K562 (cell line): ENCODE measurements at regions not wholly inside any gene's neighbourhood (a gene's known extent, or its start where the extent isn't known, plus 50 kb on each side); places are given as distances from the start of the nearest gene placed in this dataset.

Experiments used
- ATAC-seq: fragments of 200-7000 bp; cut with Tn5 transposase; 3 replicates; pipeline ENCODE4 v1.9.1; 2020; ENCODE audit warnings: moderate library complexity
- BruUV-seq: library from RNA; stranded (reverse); fragments of 400-500 nt; replicated peaks from 2 replicates; lab custom pipeline; 2021; lab: Mats Ljungman, UMichigan
- CTCF ChIA-PET: fragments of 300-600 bp; formaldehyde crosslinking; extraction: SDS; loops from one replicate; lab custom pipeline; 2021; ENCODE audit warnings: low intra/inter-chr PET ratio; lab: Yijun Ruan, JAX
- POLR2A ChIA-PET: fragments of 300-600, 350-650 bp; sonication (Branson Sonifier 250); formaldehyde crosslinking; extraction: SDS; loops from one replicate; lab custom pipeline; 2021; ENCODE audit warnings: antibody characterized with exemption, inconsistent platforms; lab: Yijun Ruan, JAX
- DNase-seq, 4 experiments: peaks; one replicate each; pipeline versions ENCODE4 v3.0.0 to v3.0.0-alpha.2; 2011 to 2018; ENCODE audit warnings: low spot score in 3 of 4, mixed read lengths in 3 of 4; ENCODE audit errors: extremely low read depth in 1 of 4
- FAIRE-seq: peaks from 2 replicates; lab custom pipeline; 2011; peaks lifted over from hg19 to GRCh38; lab: Jason Lieb, UNC
- H2AFZ ChIP-seq: 2 replicates; pipeline ENCODE4 v1.6.0; 2011; ENCODE audit warnings: low read depth, low read length, control low read depth, inconsistent platforms
- H3K27ac ChIP-seq: fragments of 200-600 bp; 3 replicates; pipeline ENCODE4 v1.8.0; 2011; ENCODE audit warnings: low read depth, mild to moderate bottlenecking, control low read depth, inconsistent platforms, low read length, moderate library complexity, mixed read lengths; ENCODE audit errors: extremely low read depth
- H3K27me3 ChIP-seq, 2 experiments: fragments of 300-600 bp in 1 of 2; 2 replicates in 1 of 2; 3 replicates in 1 of 2; pipeline versions ENCODE4 v1.6.0 to v1.8.0; 2011; ENCODE audit warnings: inconsistent platforms in 2 of 2, low read length in 2 of 2, mild to moderate bottlenecking in 1 of 2, mixed read lengths in 1 of 2, moderate library complexity in 1 of 2; ENCODE audit not compliant: control insufficient read depth in 2 of 2, insufficient read depth in 2 of 2
- H3K36me3 ChIP-seq: fragments of 300-600 bp; 3 replicates; pipeline ENCODE4 v1.8.0; 2011; ENCODE audit warnings: mild to moderate bottlenecking, low read length, inconsistent platforms; ENCODE audit not compliant: control insufficient read depth, insufficient read depth
- H3K4me1 ChIP-seq, 2 experiments: fragments of 200-600 bp in 1 of 2; replicated peaks in 1 of 2; 2 replicates in 1 of 2; 3 replicates in 1 of 2; pipeline versions ENCODE4 v1.5.1 to v1.8.0; 2011; ENCODE audit warnings: inconsistent platforms in 2 of 2, low read length in 2 of 2, mild to moderate bottlenecking in 1 of 2, mixed read lengths in 1 of 2, moderate library complexity in 1 of 2; ENCODE audit not compliant: control insufficient read depth in 2 of 2, insufficient read depth in 2 of 2
- H3K4me2 ChIP-seq: 2 replicates; pipeline ENCODE4 v1.6.1; 2011; ENCODE audit warnings: low read length, control low read depth, inconsistent platforms, mixed read lengths; ENCODE audit not compliant: insufficient read depth
- H3K4me3 ChIP-seq: fragments of 200-600 bp; sonication (generic), shearing (Covaris generic); 2 replicates; pipeline ENCODE4 v1.5.1; 2016; ENCODE audit warnings: control low read depth, inconsistent platforms
- H3K79me2 ChIP-seq: fragments of 200-600 bp; 3 replicates; pipeline ENCODE4 v1.8.0; 2011; ENCODE audit warnings: low read length, inconsistent platforms; ENCODE audit not compliant: control insufficient read depth, insufficient read depth
- H3K9ac ChIP-seq, 2 experiments: 2 replicates each; pipeline versions ENCODE4 v1.6.0 to v1.6.1; 2011; ENCODE audit warnings: low read depth in 2 of 2, low read length in 2 of 2, control low read depth in 1 of 2, inconsistent platforms in 1 of 2, mild to moderate bottlenecking in 1 of 2, mixed read lengths in 1 of 2; ENCODE audit not compliant: insufficient read depth in 1 of 2
- H3K9me1 ChIP-seq: one replicate; pipeline ENCODE4 v1.6.0; 2011; ENCODE audit warnings: inconsistent platforms, mild to moderate bottlenecking, low read length, moderate library complexity; ENCODE audit not compliant: control insufficient read depth, insufficient read depth
- H3K9me3 ChIP-seq: replicated peaks from 2 replicates; pipeline ENCODE4 v1.5.1; 2011; ENCODE audit warnings: low read depth, low read length, inconsistent platforms; ENCODE audit not compliant: control insufficient read depth, insufficient read depth
- H4K20me1 ChIP-seq: replicated peaks from 2 replicates; pipeline ENCODE4 v1.6.1; 2011; ENCODE audit warnings: low read length, inconsistent platforms, mixed read lengths; ENCODE audit not compliant: control insufficient read depth, insufficient read depth
- ELF2 ChIP-seq: fragments of 250-450 bp; sonication (Bioruptor Pico); IDR thresholded peaks from 2 replicates; pipeline ENCODE4 v1.5.0; 2021; ENCODE audit warnings: mild to moderate bottlenecking
- FOXO4 ChIP-seq: fragments of 450-650 bp; formaldehyde crosslinking; IDR thresholded peaks from 2 replicates; pipeline ENCODE4 v1.4.0; 2020; ENCODE audit warnings: mild to moderate bottlenecking, moderate library complexity
- HSF4 ChIP-seq: fragments of 250-450 bp; sonication (Bioruptor Pico); IDR thresholded peaks from 2 replicates; pipeline ENCODE4 v2.1.2; 2022; ENCODE audit warnings: mild to moderate bottlenecking, moderate library complexity, borderline replicate concordance
- KLF1 ChIP-seq: fragments of 450-650 bp; IDR thresholded peaks from 2 replicates; pipeline ENCODE4 v1.6.1; 2016; ENCODE audit warnings: missing genetic modification characterization, missing compliant biosample characterization
- POLR2A ChIP-seq: fragments of 450-650 bp; conservative IDR thresholded peaks from 2 replicates; pipeline ENCODE4 v1.6.1; 2016
- REST ChIP-seq, 2 experiments: fragments of 450-650 bp; formaldehyde crosslinking in 1 of 2; IDR thresholded peaks; 2 replicates each; pipeline versions ENCODE4 v1.4.0 to v1.6.1; 2014 to 2020; ENCODE audit warnings: mild to moderate bottlenecking in 2 of 2, borderline replicate concordance in 1 of 2, low read depth in 1 of 2
- TARDBP ChIP-seq: fragments of 450-650 bp; IDR thresholded peaks from 2 replicates; pipeline ENCODE4 v1.6.1; 2016
- ZFX ChIP-seq: sonication (generic); formaldehyde crosslinking; IDR thresholded peaks from 2 replicates; pipeline ENCODE4 v1.8.0; 2022; ENCODE audit warnings: mild to moderate bottlenecking, missing genetic modification reagents, moderate library complexity
- ZNF140 ChIP-seq: fragments of 250-450 bp; sonication (Bioruptor Pico); IDR thresholded peaks from 2 replicates; pipeline ENCODE4 v1.8.0; 2021; ENCODE audit warnings: moderate library complexity, mild to moderate bottlenecking, inconsistent platforms
- ZNF175 ChIP-seq: fragments of 200-800 bp; sonication (Bioruptor generic); IDR thresholded peaks from 2 replicates; pipeline ENCODE4 v1.6.1; 2016; ENCODE audit warnings: low read depth, mild to moderate bottlenecking, missing genetic modification characterization, missing compliant biosample characterization
- ZNF197 ChIP-seq: fragments of 200-800 bp; sonication (Bioruptor generic); IDR thresholded peaks from 2 replicates; pipeline ENCODE4 v1.6.1; 2016; ENCODE audit warnings: low read depth, missing genetic modification characterization, missing compliant biosample characterization
- WGBS: fragments of 100-300 bp; shearing (Covaris generic); methylation state at CpG from one replicate; pipeline ENCODE4 v1.1.6; 2016; ENCODE audit warnings: low coverage, mixed read lengths; ENCODE audit not compliant: insufficient coverage; ENCODE audit errors: missing lambda C conversion rate; 5-methylcytosine and 5-hydroxymethylcytosine counted together
- in situ Hi-C: fragments of 300-500 bp; cut with MboI; formaldehyde crosslinking; loops from 4 replicates; pipeline ENCODE4 v1.15.0; 2018; ENCODE audit warnings: inconsistent platforms, mixed read lengths
- intact Hi-C: fragments of 100-400 bp; cut with micrococcal nuclease; formaldehyde crosslinking; loops from 2 replicates; pipeline ENCODE4 v1.14.2; 2022

DNA sequence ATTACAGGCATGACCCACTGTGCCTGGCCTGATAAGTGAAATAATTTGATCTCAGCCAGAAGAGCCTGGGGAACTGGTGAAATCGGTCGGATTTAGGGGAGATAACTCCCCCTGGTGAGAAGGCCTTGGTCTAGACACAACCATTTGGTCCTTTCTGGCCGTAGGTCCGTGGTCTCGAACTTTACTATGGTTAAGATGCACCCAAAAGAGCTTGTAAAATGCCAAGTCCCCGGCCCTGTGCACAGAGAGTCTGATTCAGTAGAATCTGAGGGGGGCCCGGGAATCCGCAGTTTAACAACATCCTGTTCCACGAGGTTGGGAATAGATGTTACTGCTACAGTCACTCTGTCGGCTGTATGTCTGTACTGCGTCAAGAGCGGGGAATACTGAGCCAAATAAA is 140.7 kb downstream of the C9orf50 start:
- Histone ChIP-seq H2AFZ (peak overlapping the region; percentile 52; the same call in 1 of the 2 replicates), H3K79me2 (peaks cover 5% of the 10 kb centered on the region; the same call in 2 of the 3 replicates), H3K4me3 (no peak overlapping the region), H3K9me1 (no peaks in the 10 kb centered on the region), H3K27me3 (no peaks in the 10 kb centered on the region), H3K36me3 (no peaks in the 10 kb centered on the region), H3K9me3 (peaks cover 4% of the 10 kb centered on the region; the same call in 1 of the 2 replicates), H4K20me1 (no peaks in the 10 kb centered on the region), H3K4me2 (peak overlapping the region; percentile 75; the same call in 1 of the 2 replicates), H3K4me1 (peaks cover 67 to 76% of the 10 kb centered on the region in 2 experiments), H3K9ac (peak overlapping the region; percentile 72 to 80; a peak in 3 of 4 replicates), H3K27ac (peak overlapping the region; percentile 83; the same call in 2 of the 3 replicates)
- POLR2A ChIA-PET, result interaction anchor here (0.6 to 1.5 kb wide), 5 partner anchors 9 to 160 kb away, joined by 3 to 4 read pairs (median 3); no protein-coding TSS in a partner anchor
- FAIRE-seq (peak; percentile 15), ATAC-seq (no peak), DNase-seq (peak in 2 of 4 experiments; percentile 31 to 58)
- intact Hi-C loops, result loop anchor here (5.0 kb wide), 1 partner anchor 68 kb away; no protein-coding TSS in a partner anchor
- BruUV-seq, result no TSS peak
- in situ Hi-C loops, result loop anchor here (10.0 kb wide), 1 partner anchor 305 kb away; the partner anchor contains the start of gene IER5L
- WGBS, result 44% methylated on average over 12 of the region's 12 CpGs
- CTCF ChIA-PET, result no interaction called here
- TF ChIP-seq POLR2A (no peak), ZNF197 (CRISPR knock-in tag) (0 out of 2 replicates have a peak, but pooled peaks have one; percentile 22), ZFX (CRISPR knock-in tag) (peak; percentile 39; the same call in 1 of the 2 replicates), ELF2 (CRISPR knock-in tag) (no peak), HSF4 (CRISPR knock-in tag) (peak; percentile 40; the same call in 1 of the 2 replicates), FOXO4 (CRISPR knock-in tag) (no peak), ZNF140 (CRISPR knock-in tag) (no peak), ZNF175 (CRISPR knock-in tag) (0 out of 2 replicates have a peak, but pooled peaks have one; percentile 34), REST (IDR thresholded peaks at IDR 0.05; ENCODE audit: borderline replicate concordance) (peak; percentile 48; the same call in 1 of the 2 replicates), REST (CRISPR knock-in tag; IDR thresholded peaks at IDR 0.05; ENCODE audit: low read depth) (no peak), KLF1 (tag) (no peak), TARDBP (no peak)
